ENCODE measurements at regions not wholly inside any gene's neighbourhood (a gene's known extent, or its start where the extent isn't known, plus 50 kb on each side); places are given as distances from the start of the nearest gene placed in this dataset.

DNA sequence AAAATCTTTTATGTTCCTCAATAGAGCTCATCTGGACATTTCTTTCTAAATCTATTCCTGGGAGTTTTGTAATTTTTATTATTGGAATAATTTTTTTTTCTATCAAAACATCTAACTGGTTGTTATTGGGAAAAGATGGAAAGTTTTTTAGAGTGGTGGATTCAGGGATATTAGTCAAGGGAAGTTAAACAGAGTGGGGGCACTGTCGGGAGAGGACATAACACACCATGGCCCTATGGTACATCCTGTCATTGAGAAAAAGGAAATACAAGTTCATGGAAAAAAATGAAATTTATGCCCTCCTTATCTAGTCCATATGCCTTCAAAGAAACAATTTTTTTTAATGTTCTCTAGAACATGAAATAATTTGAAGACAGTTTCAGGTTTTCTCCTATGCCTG lies 96.3 kb upstream of the TSPAN5 start:
- DNase-seq = no peak

DNA sequence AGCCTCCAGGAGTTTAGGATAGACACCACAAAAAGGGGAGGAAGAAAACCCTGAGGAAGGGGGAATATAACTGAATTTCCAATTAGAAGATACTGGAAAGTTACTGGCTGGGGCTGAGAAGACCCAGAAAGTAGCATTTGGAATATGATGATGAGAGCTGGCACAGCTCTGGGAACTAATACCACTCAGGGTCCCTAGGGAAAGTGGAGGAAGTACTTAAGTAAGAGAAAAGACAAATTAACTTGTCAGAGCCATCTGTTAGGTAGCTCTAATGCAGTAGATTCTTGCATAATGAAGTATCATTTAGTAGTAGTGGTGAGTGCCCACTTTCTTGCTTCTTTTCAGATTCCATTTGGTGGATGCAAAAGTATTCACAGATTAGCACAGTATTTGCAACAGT lies 90.8 kb upstream of the TSPAN5 start:
- no peak for DNase-seq

DNA sequence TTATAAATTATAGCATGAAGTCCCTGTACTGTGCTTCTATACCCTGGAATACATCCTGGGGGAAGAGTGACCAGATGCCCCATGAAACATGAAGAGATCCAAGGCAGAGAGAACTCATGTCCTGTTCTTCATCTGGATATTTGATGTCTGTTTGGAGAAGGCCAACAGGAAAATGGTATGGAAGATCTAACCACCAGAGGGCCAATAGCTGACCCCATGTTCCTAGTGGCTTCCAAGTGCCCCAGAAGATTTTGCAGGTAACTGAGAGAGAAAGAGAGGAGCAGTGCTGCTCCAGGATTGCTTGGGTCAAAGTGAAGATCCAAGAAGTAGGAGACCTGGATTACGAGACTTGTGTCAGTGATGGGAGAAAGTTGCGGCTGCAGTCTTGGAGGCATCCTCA lies 90.2 kb upstream of the TSPAN5 start:
- DNase-seq = no peak

DNA sequence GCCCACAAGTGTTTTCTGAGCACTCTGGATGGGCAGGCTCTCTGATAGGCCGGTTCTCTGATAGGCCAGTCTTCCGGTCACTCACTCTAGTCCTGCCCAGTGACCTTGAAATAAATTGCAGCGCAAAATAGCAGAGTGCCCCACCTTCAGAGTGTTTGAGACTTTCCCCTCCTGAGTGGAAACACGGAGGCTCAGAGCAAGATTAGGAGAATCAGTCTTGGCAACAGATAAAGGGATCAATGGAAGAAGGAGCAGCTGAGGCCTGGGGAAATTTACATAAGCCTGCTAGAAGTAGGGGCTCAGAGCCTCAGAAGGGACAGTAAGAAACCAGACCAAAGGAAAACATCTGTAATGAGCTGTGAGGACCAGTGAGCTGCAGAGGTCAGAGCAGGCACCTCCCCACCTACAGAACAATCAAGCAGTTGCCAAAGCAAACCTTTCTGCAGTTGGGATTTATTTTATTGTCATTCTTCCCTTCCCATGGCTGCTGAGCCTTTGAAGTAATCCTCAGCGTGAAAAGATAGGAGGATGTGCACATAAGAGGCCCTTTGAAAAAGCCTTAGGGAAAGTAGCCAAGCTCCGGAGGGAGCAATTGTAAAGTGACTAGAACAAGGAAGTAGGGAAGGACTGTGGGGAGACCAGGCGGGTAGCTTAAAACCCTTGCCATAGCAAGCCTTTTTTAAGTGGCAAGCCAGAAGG lies 89.1 kb upstream of the TSPAN5 start:
- no peak for DNase-seq

DNA sequence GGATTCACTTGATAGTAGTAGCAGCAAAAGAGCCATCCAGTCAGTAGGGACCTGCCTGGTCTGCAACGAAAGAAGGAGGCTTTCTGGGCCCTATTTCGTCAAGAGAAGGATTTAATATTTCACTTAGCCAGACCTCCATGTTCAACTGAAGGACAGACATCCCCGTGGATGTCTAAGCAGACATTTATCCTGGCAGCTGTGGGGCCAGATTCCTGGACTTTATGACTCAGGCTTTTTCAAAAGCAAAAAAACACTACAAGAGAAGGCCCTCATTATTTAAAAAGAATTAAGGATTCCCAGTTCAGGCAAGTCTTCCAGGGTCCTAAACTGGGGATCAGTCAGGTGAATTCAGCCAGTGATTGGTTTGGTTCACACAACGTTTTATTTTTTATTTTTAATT lies 88.5 kb upstream of the TSPAN5 start:
- no peak for DNase-seq

DNA sequence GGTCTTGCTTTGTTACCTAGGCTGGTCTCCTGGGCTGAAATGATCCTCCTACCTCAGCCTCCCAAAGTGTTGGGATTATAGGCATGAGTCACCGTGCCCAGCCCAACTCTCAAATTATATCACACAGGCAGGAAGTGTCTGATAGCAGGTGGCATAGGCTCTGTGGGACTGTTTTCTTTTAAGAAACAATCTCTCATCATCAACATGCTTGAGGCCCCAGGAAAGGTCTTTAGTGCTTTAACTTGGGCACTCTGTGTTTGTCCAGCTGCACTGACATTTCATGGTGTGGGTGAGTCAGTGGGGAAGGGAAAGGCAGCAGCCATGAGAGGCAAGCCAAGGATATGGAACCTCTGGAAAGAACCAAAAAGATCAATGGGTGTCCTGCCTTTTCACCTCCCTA lies 88.1 kb upstream of the TSPAN5 start:
- DNase-seq = no peak

DNA sequence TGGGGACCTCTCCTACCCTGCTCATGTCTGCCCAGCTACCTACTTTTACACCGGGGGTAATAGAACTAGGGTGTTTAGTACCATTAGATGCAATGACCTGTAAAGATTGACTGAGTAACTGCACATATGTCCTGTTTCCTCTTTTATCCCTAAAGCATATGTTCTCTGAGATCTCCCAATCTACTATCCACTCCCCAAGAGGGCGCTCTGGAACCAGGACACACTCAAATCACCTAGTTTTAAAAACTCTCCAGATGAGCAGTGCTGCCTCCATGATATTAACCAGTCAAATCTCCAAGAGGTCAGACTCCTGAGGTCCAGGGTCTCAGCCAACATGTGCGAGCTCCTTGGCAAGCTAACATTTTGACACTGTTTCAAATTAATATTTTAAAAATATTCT lies 87.0 kb upstream of the TSPAN5 start:
- DNase-seq = no peak

DNA sequence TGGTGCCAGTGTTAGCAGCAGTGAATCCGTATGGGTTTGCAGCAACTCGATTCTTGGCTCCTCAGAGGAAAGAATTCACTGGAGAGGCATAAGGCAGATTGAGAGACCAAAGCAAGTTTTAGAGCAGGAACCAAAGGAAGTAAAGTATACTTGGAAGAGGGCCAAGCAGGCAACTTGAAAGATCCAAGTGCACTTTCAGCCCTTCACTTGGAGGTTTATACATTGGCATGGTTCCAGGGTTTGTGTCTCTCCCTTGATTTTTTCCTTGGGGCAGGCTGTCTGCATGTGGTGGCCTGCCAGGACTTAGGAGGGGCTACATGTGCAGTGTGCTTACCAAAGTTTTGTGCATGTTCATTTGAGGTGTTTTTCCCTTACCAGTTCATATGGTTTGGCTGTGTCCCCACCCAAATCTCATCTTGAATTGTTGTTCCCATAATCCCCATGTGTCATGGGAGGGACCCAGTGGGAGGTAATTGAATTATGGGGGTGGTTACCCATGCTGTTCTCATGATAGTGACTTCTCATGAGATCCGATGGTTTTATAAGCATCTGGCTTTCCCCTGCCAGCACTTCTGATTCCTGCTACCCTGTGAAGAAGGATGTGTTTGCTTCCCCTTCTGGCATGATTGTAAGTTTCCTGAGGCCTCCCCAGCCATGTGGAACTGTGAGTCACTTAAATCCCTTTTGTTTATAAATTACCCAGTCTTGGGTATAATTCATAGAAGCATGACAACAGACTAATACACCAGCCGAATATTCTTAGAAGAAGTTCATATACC lies 86.2 kb upstream of the TSPAN5 start:
- DNase-seq = no peak

DNA sequence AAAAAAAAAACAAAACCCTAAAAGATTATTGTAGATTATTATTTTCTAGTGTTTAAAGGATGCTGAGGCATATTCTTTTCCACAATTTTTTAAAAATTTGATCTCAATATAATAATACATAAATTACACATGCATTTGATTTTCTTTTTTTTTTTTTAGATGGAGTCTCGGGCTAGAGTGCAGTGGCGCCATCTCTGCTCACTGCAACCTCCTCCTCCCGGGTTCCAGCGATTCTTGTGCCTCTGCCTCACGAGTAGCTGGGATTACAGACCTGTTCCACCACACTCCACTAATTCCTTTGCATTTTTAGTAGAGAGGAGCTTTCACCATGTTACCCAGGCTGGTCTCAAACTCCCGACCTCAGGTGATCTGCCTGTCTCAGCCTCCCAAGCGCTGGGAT lies 83.5 kb upstream of the TSPAN5 start:
- DNase-seq = no peak

DNA sequence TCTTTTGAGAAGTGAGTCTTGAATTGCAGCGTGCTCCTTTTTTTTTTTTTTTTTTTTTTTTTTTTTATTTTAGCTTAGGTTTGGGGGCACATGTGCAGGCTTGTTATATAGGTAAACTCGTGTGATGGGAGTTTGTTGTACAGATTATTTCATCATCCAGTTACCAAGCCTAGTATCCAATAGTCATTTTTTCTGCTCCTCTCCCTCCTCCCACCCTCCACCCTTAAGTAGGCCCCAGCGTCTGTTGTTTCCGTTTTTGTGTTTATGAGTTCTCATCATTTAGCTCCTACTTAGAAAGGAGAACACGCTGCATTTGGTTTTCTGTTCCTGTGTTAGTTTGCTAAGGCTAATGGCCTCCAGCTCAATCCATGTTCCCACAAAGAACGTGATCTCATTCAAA lies 81.3 kb upstream of the TSPAN5 start:
- DNase-seq = no peak

DNA sequence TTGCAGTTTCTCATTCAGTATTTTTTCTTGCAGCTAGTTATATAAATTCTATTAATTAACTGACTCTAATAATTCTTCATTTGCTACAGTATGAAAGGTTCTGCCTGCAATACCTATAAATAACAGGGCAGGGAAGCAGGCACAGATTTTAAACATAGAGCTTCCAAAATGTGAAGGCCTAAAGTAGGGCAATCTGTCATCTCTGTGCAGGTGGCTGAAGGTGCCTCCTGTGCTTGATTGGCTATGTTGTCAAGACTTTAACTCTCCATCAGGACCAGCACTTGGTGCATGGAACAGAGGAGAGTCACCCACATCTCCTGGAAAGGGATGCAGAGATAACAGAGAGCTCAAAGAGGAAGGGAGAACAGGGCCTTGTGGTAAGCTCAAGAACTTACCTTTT lies 75.2 kb upstream of the TSPAN5 start:
- no peak for DNase-seq

DNA sequence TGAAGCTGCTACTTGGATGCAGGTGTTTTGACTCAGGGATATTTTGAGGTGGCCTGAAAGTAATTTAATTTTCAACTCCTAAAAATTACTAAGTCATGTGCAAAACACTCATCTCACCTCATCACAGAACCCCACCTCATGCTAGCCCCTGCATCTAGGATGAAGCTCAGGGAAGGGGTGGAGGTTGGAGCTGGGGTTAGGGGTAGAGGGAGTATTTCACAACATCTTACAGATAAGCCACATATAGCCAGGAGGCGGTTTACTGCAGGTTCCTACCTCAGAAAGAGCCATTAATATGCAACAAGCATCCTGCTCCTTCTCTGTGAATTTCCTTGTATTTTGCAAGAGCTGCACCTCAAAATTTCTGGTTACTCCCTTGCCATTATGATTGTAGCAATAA lies 70.5 kb upstream of the TSPAN5 start:
- DNase-seq = no peak

DNA sequence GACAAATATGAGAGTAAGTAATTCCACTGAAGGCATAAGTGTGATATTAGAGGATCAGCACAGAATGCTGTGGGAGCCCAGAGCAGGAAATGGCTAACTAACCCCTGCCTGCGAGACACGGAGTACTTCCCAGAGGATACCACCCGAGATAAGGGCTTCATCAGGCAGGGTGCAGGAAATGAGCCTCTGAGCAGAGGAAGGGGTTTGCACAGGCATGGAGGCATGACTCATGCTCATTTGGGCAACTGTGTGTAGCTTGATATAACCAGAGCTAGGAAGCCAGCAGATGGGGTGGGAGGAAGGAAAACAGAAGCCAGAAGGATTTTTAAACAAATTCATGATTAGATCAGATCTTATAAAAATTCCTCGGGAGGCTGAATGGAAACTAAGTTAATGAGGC lies 70.0 kb upstream of the TSPAN5 start:
- DNase-seq = no peak

DNA sequence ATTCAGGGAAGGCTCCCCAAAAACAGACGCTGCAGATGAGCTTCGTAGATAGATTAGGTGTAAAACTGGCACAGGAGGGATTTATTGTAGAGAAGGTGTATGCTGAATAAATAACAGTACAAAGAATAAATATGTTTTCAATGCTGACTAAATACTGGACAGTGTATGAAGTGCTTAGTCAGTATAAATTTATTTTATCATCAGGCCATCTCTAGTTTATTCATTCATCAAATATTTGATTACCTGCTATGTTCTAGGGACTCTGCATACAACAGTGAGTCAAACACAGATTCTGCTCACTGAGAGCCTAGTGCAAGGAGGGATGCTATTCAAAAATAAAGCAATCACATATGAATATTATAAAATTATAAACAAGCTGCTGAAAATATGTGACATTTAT lies 63.6 kb upstream of the TSPAN5 start:
- no peak for DNase-seq

DNA sequence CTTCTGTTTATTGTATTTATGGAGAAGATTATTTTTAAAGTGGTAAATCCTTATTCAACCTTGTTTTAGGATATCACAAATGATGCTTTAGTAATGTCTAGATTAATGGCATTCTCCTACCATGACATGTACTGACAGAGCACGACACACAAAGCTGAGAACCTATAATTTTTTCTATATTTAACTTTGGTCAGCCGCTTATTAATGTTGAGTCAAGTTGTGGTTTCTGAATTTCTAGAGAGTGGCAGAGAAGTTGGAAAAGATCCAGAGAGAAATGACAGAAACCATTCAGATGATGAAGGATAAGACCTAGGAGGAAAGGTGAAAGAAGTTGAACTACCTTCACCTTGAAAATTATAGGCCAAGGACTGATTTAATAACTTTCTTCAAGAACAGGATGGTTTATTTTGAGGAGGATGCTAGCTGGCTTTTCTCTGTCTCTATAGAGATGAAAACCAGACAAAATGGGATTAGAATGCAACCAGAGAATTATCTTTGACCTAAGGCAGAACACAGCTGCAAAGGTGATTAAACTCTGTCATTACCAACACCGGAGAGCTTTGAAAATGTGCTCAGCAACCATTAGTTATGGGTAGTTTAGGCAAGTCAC lies 62.6 kb upstream of the TSPAN5 start:
- DNase-seq = no peak

DNA sequence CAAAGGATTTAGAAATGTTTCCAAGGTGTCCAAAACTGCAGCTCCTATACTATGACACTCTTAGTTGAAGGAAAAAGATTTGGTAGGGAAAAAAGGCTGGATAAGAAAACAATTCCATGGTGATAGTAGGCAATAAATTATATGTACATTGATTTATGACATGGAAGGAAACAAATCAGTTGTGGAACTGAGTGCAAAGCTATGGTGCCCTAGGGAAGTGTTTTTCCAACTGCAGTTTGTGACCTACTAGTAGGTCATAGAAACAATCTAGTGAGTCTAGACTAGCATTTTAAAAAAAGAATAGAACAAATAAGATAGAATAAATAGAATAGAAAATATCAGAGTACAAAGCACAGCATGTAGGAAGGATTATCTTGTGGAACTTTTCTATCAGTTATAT lies 58.4 kb upstream of the TSPAN5 start:
- DNase-seq = no peak

DNA sequence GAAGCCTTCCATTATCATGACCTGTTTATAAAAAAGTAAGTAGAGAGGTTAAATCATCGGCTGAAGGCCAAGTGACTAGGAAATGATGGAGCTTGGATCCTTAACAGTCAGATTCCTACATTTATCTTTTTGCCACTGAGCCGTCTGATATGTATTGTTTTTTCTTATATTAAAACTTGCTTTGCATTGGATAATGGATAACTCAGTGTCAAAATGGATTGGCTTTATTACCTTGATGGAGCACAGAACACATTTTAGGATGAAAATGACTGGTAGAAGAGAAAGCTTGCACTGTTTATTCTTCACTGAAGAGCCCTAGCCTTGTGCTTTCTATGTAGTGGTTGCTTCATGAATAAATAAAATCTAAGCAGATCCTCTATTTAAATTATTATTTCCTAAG lies 54.2 kb upstream of the TSPAN5 start:
- DNase-seq = no peak

DNA sequence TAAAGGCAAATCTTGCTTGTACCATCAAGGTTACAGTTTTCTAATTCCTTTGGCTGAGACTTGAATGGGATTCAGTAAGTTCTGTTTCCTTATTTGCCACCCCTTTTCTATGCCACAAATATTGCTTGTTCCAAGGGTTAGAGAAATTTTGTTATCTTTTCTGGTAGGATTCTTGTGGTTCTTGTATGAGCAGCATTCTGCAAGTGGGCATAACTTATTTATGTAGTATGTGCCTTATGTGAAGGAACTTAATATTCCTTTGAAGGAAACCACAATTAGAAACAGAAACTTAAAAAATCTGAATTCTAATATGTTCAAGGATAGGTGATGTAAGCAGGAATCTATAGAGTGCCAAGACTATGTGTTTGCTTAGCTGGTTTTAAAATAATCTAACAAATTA lies 53.1 kb upstream of the TSPAN5 start:
- DNase-seq = no peak

DNA sequence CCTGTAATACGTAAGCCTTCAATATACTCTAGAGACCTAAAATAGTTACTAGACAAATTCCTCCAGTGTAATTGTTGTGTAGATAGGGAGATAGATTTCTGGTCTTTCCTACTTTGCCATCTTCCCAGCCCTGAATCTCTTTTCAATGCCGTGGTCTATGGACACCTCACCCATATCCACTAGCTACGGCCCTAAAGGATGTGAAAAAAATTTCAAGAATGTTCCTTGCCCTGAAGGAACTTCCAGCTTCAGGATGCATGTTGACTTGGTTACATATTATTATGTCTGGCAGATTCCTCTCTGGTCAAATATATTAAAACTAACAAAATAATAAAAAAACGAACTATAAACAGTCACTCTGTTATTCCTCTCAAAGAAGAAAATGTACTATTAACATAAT lies 52.4 kb upstream of the TSPAN5 start:
- DNase-seq = no peak
